ENCODE measurements at regions not wholly inside any gene's neighbourhood (a gene's known extent, or its start where the extent isn't known, plus 50 kb on each side); places are given as distances from the start of the nearest gene placed in this dataset.
"Not testable (repeated sequence)": the region's sequence is repeated elsewhere in the genome, so short reads cannot be mapped to it uniquely, and the experiment has no call there.

- peaks cover 18% of the 10 kb centered on the region for H3K79me2 ChIP-seq (ENCODE audit: control insufficient read depth, insufficient read depth, low read length)
- CTCF ChIA-PET (ENCODE audit: low intra/inter-chr PET ratio); H3K27ac ChIP-seq (ENCODE audit: extremely low read depth, low read depth, low read length); DNase-seq (ENCODE audit: extremely low read depth in 1 of 4, low spot score in 3 of 4); H3K9ac ChIP-seq (ENCODE audit: insufficient read depth in 1 of 2, low read depth in 2 of 2, low read length in 2 of 2); H3K4me1 ChIP-seq (replicated peaks in 1 of 2; ENCODE audit: control insufficient read depth in 2 of 2, insufficient read depth in 2 of 2, low read length in 2 of 2); H3K9me1 ChIP-seq (ENCODE audit: control insufficient read depth, insufficient read depth, low read length); BruUV-seq (replicated peaks); intact Hi-C loops (cut with micrococcal nuclease); H3K4me3 ChIP-seq; POLR2A ChIA-PET; in situ Hi-C loops (cut with MboI); H3K4me2 ChIP-seq (ENCODE audit: insufficient read depth, low read length); H2AFZ ChIP-seq (ENCODE audit: low read depth, low read length); H3K27me3 ChIP-seq (ENCODE audit: control insufficient read depth in 2 of 2, insufficient read depth in 2 of 2, low read length in 2 of 2); H4K20me1 ChIP-seq (replicated peaks; ENCODE audit: control insufficient read depth, insufficient read depth, low read length); H3K9me3 ChIP-seq (replicated peaks; ENCODE audit: control insufficient read depth, insufficient read depth, low read depth, low read length); FAIRE-seq: not testable (repeated sequence)
- peak; percentile 77 for ATAC-seq
- WGBS (ENCODE audit: insufficient coverage, low coverage, missing lambda C conversion rate) = no CpG with 5 or more reads among the region's 1 CpG
- H3K36me3 ChIP-seq (ENCODE audit: control insufficient read depth, insufficient read depth, low read length) = peaks cover 12% of the 10 kb centered on the region; the same call in 1 of the 3 replicates
Observed at GRCh38 chr16:15224651-15225050, 130.6 kb upstream of the RRN3 start.

GRCh38 chr16:15223398-15223797 lies 129.3 kb upstream of the RRN3 start:
- H3K4me3 ChIP-seq; H3K27me3 ChIP-seq (ENCODE audit: control insufficient read depth in 2 of 2, insufficient read depth in 2 of 2, low read length in 2 of 2); H3K27ac ChIP-seq (ENCODE audit: extremely low read depth, low read depth, low read length); H3K9me1 ChIP-seq (ENCODE audit: control insufficient read depth, insufficient read depth, low read length); BruUV-seq (replicated peaks); H3K36me3 ChIP-seq (ENCODE audit: control insufficient read depth, insufficient read depth, low read length); H2AFZ ChIP-seq (ENCODE audit: low read depth, low read length); DNase-seq (ENCODE audit: extremely low read depth in 1 of 4, low spot score in 3 of 4); H3K4me2 ChIP-seq (ENCODE audit: insufficient read depth, low read length); H4K20me1 ChIP-seq (replicated peaks; ENCODE audit: control insufficient read depth, insufficient read depth, low read length); H3K4me1 ChIP-seq (replicated peaks in 1 of 2; ENCODE audit: control insufficient read depth in 2 of 2, insufficient read depth in 2 of 2, low read length in 2 of 2); intact Hi-C loops (cut with micrococcal nuclease); POLR2A ChIA-PET; H3K9me3 ChIP-seq (replicated peaks; ENCODE audit: control insufficient read depth, insufficient read depth, low read depth, low read length); in situ Hi-C loops (cut with MboI); H3K9ac ChIP-seq (ENCODE audit: insufficient read depth in 1 of 2, low read depth in 2 of 2, low read length in 2 of 2); CTCF ChIA-PET (ENCODE audit: low intra/inter-chr PET ratio): not testable (repeated sequence)
- H3K79me2 ChIP-seq (ENCODE audit: control insufficient read depth, insufficient read depth, low read length) = peaks cover 18% of the 10 kb centered on the region
- no CpG with 5 or more reads among the region's 4 CpGs for WGBS (ENCODE audit: insufficient coverage, low coverage, missing lambda C conversion rate)
- peak; percentile 77 for ATAC-seq
- FAIRE-seq = peak; percentile 77
